Uterus (tissue), 3 donors: ENCODE measurements at regions not wholly inside any gene's neighbourhood (a gene's known extent, or its start where the extent isn't known, plus 50 kb on each side); places are given as distances from the start of the nearest gene placed in this dataset.

ENCODE experiments used
- DNase-seq, 2 donors: peaks; one replicate each; pipeline ENCODE4 v3.0.0-alpha.2; 2019 to 2020
- H3K27ac ChIP-seq, 2 donors: fragments of 200-600 bp; sonication (generic); 1 replicate in 1 of 2; 2 replicates in 1 of 2; pipeline ENCODE4 v1.5.1; 2016 to 2018
- H3K27me3 ChIP-seq, 2 donors: fragments of 200-600 bp; sonication (generic); one replicate each; pipeline ENCODE4 v1.5.1; 2018 to 2019; ENCODE audit warnings: control low read depth in 1 of 2
- H3K36me3 ChIP-seq, 2 donors: fragments of 200-600 bp; sonication (generic); one replicate each; pipeline ENCODE4 v1.5.1; 2019; ENCODE audit warnings: control low read depth in 1 of 2
- H3K4me1 ChIP-seq, 2 donors: fragments of 200-600 bp; sonication (generic); one replicate each; pipeline ENCODE4 v1.5.1; 2018 to 2019; ENCODE audit warnings: control low read depth in 1 of 2
- H3K4me3 ChIP-seq, 2 donors: fragments of 200-600 bp; sonication (generic); 1 replicate in 1 of 2; 2 replicates in 1 of 2; pipeline ENCODE4 v1.5.1; 2018 to 2019; ENCODE audit warnings: mild to moderate bottlenecking in 1 of 2
- H3K9me3 ChIP-seq, 2 donors: fragments of 200-600 bp; sonication (generic); one replicate each; pipeline ENCODE4 v1.5.1; 2019; ENCODE audit warnings: control low read depth in 1 of 2
- POLR2A ChIP-seq, 2 donors: fragments of 450-650 bp; IDR thresholded peaks; one replicate each; pipeline ENCODE4 v1.6.1; 2016; ENCODE audit warnings: antibody characterized with exemption in 2 of 2, mild to moderate bottlenecking in 1 of 2, moderate library complexity in 1 of 2
- intact Hi-C: fragments of 100-400 bp; cut with DNase I; formaldehyde crosslinking; loops from one replicate; pipeline ENCODE4 v1.15.1; 2023; ENCODE audit warnings: low total_unique reads
- TF ChIP-seq, protein P1 (sequence below), 4 experiments: fragments of 200-600 bp in 2 of 4; fragments of 450-650 bp in 2 of 4; sonication (generic) in 2 of 4; IDR thresholded peaks; one replicate each; pipeline ENCODE4 v1.5.1; 2016 to 2019; ENCODE audit warnings: antibody characterized with exemption in 4 of 4, mild to moderate bottlenecking in 2 of 4, moderate library complexity in 1 of 4
- donor health status: DM: yes; HTN: yes; CAD: no.

DNA sequence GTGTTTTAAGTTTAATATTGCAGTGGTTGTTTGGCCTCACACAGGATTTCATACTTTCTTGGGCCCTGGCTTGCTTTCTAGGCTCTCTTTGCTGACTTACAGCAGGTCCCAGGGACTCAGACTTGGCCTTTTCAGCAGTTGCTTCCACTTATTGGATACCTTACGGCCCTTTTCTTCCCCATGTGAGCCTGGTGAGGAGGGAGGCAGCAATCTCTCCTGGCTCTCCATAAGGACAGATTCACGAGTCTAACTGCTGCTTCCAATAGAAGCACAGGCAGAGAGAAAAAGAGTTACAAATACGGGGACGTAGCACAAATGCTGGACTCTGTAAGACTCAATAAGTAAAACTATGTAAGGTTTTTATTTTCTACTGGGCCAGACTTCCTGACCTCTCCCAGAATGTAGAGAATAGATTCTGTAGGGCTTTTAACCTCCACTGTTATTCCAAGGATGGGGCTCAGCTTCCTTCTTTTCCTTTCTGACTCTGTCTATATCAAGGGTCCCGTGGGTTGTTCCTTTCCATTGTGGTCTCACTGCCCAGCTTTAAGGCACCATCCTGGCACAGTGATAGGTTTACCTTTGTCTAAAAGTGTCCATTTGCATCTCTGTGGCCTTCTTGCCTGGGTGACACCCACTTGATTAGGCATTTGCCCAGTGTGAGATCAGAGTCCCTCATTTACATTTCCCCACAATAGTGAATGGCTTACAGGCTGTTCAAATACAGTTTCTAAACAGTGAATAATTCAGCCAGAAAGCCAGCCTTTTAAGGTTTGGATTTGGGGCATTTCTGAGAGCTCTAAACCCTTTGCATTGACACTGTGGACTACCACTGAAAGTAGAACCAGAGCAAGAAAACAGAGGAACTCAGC is 92.8 kb downstream of the RASSF10 start:
- DNase-seq = no peak
- Histone ChIP-seq H3K4me3 (no peak overlapping the region), H3K27ac (no peak overlapping the region), H3K36me3 (no peaks in the 10 kb centered on the region), H3K4me1 (no peaks in the 10 kb centered on the region), H3K9me3 (no peaks in the 10 kb centered on the region), H3K27me3 (no peaks in the 10 kb centered on the region)
- intact Hi-C loops = no loop called here
- no peak for TF ChIP-seq POLR2A (IDR thresholded peaks at IDR 0.05)
- TF ChIP-seq, protein P1, sequence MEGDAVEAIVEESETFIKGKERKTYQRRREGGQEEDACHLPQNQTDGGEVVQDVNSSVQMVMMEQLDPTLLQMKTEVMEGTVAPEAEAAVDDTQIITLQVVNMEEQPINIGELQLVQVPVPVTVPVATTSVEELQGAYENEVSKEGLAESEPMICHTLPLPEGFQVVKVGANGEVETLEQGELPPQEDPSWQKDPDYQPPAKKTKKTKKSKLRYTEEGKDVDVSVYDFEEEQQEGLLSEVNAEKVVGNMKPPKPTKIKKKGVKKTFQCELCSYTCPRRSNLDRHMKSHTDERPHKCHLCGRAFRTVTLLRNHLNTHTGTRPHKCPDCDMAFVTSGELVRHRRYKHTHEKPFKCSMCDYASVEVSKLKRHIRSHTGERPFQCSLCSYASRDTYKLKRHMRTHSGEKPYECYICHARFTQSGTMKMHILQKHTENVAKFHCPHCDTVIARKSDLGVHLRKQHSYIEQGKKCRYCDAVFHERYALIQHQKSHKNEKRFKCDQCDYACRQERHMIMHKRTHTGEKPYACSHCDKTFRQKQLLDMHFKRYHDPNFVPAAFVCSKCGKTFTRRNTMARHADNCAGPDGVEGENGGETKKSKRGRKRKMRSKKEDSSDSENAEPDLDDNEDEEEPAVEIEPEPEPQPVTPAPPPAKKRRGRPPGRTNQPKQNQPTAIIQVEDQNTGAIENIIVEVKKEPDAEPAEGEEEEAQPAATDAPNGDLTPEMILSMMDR (IDR thresholded peaks at IDR 0.05) = no peak

DNA sequence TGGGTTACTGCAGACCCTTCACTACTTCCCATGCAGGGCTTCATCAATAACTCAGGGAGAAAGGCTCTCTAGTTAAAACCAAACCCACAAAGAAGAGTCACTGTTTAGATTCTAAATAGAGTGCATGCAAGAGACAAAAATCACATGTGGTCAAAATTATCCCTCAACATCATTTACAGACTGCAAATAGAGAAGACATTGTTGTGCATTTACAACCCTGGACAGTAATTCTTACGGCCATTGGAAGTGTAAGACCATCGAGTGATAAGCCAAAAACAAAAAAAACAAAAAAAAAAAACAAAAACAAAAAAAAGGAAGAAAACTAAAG is 93.4 kb downstream of the RASSF10 start:
- H3K4me3 ChIP-seq = no peak overlapping the region
- H3K27ac ChIP-seq = no peak overlapping the region
- no peak for TF ChIP-seq POLR2A (IDR thresholded peaks at IDR 0.05)
- TF ChIP-seq, protein P1 (IDR thresholded peaks at IDR 0.05) = no peak
- no peaks in the 10 kb centered on the region for H3K36me3 ChIP-seq
- no peak for DNase-seq
- no peaks in the 10 kb centered on the region for H3K4me1 ChIP-seq
- H3K9me3 ChIP-seq = no peaks in the 10 kb centered on the region
- intact Hi-C loops = no loop called here
- no peaks in the 10 kb centered on the region for H3K27me3 ChIP-seq

DNA sequence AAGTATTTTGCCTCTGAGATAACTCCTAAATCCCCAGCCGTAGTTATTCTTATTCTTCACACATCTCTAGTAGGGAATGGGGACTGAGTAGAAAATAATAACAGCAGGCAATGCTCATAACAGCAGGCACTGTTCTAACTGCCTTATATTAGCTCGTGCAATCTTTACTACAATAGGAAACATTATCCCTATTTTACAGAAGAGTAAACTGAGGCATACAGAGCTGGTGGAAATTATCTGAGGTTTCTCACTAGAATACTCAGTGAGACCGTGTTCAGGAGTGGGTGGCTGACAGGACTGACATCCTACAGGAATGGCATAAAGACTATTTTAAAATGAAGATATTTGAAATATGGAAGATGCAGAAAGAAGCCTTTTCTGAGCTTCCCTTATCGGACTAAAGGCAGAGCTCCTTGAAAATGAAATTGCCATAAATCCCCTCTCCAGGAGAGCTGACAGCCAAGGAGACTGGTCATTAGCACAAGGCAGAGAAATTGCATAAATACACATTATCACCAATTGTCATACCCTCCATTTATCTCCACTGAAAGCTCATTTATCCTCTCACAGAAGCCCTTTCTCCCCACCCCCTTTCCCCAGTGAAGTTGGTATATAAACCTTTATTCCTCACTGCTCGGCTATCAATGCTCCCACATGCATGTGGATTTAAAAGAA is 93.9 kb downstream of the RASSF10 start:
- H3K9me3 ChIP-seq = no peaks in the 10 kb centered on the region
- no peak overlapping the region for H3K27ac ChIP-seq
- H3K4me1 ChIP-seq = no peaks in the 10 kb centered on the region
- no peaks in the 10 kb centered on the region for H3K36me3 ChIP-seq
- H3K27me3 ChIP-seq = no peaks in the 10 kb centered on the region
- intact Hi-C loops = no loop called here
- DNase-seq = no peak
- H3K4me3 ChIP-seq = no peak overlapping the region
- TF ChIP-seq, protein P1 (IDR thresholded peaks at IDR 0.05) = no peak
- TF ChIP-seq POLR2A (IDR thresholded peaks at IDR 0.05) = no peak

DNA sequence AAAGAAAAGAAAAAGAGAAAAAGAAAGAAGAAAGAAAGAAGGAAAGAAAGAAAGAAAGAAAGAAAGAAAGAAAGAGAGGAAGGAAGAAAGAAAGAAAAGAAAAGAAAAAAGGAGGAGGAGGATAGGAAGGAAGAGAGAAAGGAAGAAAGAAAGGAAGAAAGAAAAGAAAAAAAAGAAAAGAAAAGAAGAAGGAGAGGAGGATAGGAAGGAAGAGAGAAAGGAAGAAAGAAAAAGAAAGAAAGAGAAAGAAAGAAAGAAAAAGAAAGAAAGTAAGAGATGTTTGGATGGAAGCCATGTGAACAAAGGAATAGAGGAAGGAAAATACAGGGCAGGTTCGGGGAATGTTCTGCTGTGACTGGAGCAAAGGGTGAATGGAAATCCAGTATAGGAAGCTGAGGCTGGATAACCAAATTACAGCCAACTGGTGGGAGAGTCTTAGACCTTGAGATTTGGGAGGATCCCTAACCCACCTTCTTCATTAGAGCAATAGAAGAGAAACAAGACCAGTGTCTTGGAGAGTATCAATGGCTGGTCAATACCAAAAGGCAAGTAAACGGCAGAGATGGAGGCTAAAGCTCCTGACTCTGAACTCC is 94.9 kb downstream of the RASSF10 start:
- no peak for DNase-seq

More for the DNA sequence above, 94.9 kb downstream of the RASSF10 start:
- no peak overlapping the region for H3K4me3 ChIP-seq
- H3K36me3 ChIP-seq = no peaks in the 10 kb centered on the region
- no peaks in the 10 kb centered on the region for H3K4me1 ChIP-seq
- H3K9me3 ChIP-seq = no peaks in the 10 kb centered on the region
- no peak for TF ChIP-seq POLR2A (IDR thresholded peaks at IDR 0.05)
- TF ChIP-seq, protein P1 (IDR thresholded peaks at IDR 0.05) = no peak
- no peaks in the 10 kb centered on the region for H3K27me3 ChIP-seq
- no peak overlapping the region for H3K27ac ChIP-seq
- intact Hi-C loops = no loop called here
